Transverse colon (tissue), 4 donors: ENCODE measurements at regions not wholly inside any gene's neighbourhood (a gene's known extent, or its start where the extent isn't known, plus 50 kb on each side); places are given as distances from the start of the nearest gene placed in this dataset.
A peak's percentile ranks its signal among the peaks of the same experiment; 100 is the strongest.

Experiments used
- DNase-seq: peaks from one replicate; pipeline ENCODE4 v3.0.0-alpha.2; 2019
- H3K27ac ChIP-seq, 4 donors: fragments of 200-600 bp; sonication (generic); 2 replicates each; pipeline ENCODE4 v1.5.1; 2016 to 2018; ENCODE audit warnings: inconsistent platforms in 4 of 4
- H3K27me3 ChIP-seq: fragments of 200-600 bp; sonication (generic); 2 replicates; pipeline ENCODE4 v1.5.1; 2017; ENCODE audit warnings: inconsistent platforms
- H3K36me3 ChIP-seq, 4 donors: fragments of 200-600 bp; sonication (generic); 2 replicates each; pipeline ENCODE4 v1.5.1; 2017 to 2019; ENCODE audit warnings: inconsistent platforms in 4 of 4
- H3K4me1 ChIP-seq, 4 donors: fragments of 200-600 bp; sonication (generic); 2 replicates each; pipeline ENCODE4 v1.5.1; 2017 to 2020; ENCODE audit warnings: inconsistent platforms in 4 of 4
- H3K4me3 ChIP-seq, 4 donors: fragments of 200-600 bp; sonication (generic); 1 replicate in 1 of 4; 2 replicates in 3 of 4; pipeline versions ENCODE4 v1.5.1 to v1.6.1; 2017 to 2019; ENCODE audit warnings: inconsistent platforms in 4 of 4
- H3K9me3 ChIP-seq, 2 donors: fragments of 200-600 bp; sonication (generic); 2 replicates each; pipeline ENCODE4 v1.5.1; 2017 to 2019; ENCODE audit warnings: inconsistent platforms in 2 of 2
- EP300 ChIP-seq: sonication (generic); formaldehyde crosslinking; IDR thresholded peaks from one replicate; pipeline ENCODE4 v1.6.1; 2017; ENCODE audit warnings: antibody characterized with exemption, low read depth
- POLR2A ChIP-seq: fragments of 450-650 bp; IDR thresholded peaks from one replicate; pipeline ENCODE4 v1.6.1; 2016; ENCODE audit warnings: antibody characterized with exemption, mild to moderate bottlenecking, moderate library complexity
- POLR2AphosphoS5 ChIP-seq, 3 donors: sonication (generic); formaldehyde crosslinking; IDR thresholded peaks; one replicate each; pipeline ENCODE4 v1.6.1; 2016; ENCODE audit warnings: antibody characterized with exemption in 3 of 3
- WGBS, 2 donors: methylation state at CpG; one replicate each; pipeline ENCODE4 v1.1.5; 2018; ENCODE audit warnings: low coverage in 1 of 2; 5-methylcytosine and 5-hydroxymethylcytosine counted together
- in situ Hi-C, 4 donors: fragments of 200-750 bp; cut with MboI; loops; one replicate each; pipeline versions ENCODE4 v1.15.0 to v1.15.1; 2017; ENCODE audit warnings: low sequenced_read_pairs in 3 of 4, low pct_ligation_motif_present in 1 of 4, low pct_unique_long_range_greater_than_20kb in 1 of 4
- intact Hi-C: fragments of 100-400 bp; cut with DNase I; formaldehyde crosslinking; loops from one replicate; pipeline ENCODE4 v1.15.1; 2023; ENCODE audit warnings: low total_unique reads
- TF ChIP-seq, protein P1 (sequence below), 5 experiments: fragments of 200-600 bp in 3 of 5; fragments of 450-650 bp in 2 of 5; sonication (generic) in 3 of 5; IDR thresholded peaks; 1 replicate in 2 of 5; 2 replicates in 3 of 5; pipeline ENCODE4 v1.5.1; 2016 to 2017; ENCODE audit warnings: antibody characterized with exemption in 5 of 5, inconsistent platforms in 3 of 5, mild to moderate bottlenecking in 2 of 5, moderate library complexity in 1 of 5

- 73 to 75% methylated on average over 7 to 16 of the region's 16 CpGs for WGBS, 2 donors
- Histone ChIP-seq H3K27ac (no peak overlapping the region), H3K4me3 (no peak overlapping the region), H3K27me3 (no peaks in the 10 kb centered on the region), H3K36me3 (no peaks in the 10 kb centered on the region), H3K4me1 (no peaks in the 10 kb centered on the region), H3K9me3 (no peaks in the 10 kb centered on the region)
- DNase-seq, result no peak
- intact Hi-C loops (no loop called here), in situ Hi-C loops (no loop called here)
- TF ChIP-seq, protein P1, sequence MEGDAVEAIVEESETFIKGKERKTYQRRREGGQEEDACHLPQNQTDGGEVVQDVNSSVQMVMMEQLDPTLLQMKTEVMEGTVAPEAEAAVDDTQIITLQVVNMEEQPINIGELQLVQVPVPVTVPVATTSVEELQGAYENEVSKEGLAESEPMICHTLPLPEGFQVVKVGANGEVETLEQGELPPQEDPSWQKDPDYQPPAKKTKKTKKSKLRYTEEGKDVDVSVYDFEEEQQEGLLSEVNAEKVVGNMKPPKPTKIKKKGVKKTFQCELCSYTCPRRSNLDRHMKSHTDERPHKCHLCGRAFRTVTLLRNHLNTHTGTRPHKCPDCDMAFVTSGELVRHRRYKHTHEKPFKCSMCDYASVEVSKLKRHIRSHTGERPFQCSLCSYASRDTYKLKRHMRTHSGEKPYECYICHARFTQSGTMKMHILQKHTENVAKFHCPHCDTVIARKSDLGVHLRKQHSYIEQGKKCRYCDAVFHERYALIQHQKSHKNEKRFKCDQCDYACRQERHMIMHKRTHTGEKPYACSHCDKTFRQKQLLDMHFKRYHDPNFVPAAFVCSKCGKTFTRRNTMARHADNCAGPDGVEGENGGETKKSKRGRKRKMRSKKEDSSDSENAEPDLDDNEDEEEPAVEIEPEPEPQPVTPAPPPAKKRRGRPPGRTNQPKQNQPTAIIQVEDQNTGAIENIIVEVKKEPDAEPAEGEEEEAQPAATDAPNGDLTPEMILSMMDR (IDR thresholded peaks at IDR 0.05), result no peak
- no peak for TF ChIP-seq POLR2AphosphoS5 (IDR thresholded peaks at IDR 0.05)
- TF ChIP-seq POLR2A, result no peak
- no peak for TF ChIP-seq EP300
Measured at GRCh38 chr1:8104278-8105236, 78.4 kb upstream of the ERRFI1 start.

DNA sequence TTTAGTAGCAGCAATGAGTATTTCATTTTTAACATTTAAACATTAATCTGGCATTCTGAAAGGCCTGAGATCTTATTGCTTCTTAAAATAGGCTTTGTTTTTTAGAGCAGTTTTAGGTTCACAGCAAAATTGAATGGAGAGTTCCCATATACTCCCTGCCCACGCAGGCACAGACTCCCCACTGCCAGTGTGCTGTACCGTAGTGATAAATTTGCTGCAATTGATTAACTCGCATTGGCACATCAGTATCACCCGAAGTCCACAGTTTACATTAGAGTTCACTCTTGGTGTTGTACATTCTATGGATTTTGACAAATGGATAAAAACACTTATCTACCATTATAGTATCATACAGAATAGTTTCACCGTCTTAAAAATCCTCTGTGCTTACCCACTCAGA, 71.8 kb upstream of the ERRFI1 start:
- H3K36me3 ChIP-seq, result no peaks in the 10 kb centered on the region
- H3K9me3 ChIP-seq, result no peaks in the 10 kb centered on the region
- intact Hi-C loops (no loop called here), in situ Hi-C loops (no loop called here)
- 61 to 70% methylated on average over 4 to 5 of the region's 5 CpGs for WGBS, 2 donors
- H3K4me3 ChIP-seq, result no peak overlapping the region
- H3K27ac ChIP-seq, result peak overlapping the region; percentile 83 to 90 (median 86)
- peaks cover 19 to 48% (median 39%) of the 10 kb centered on the region in 4 donors for H3K4me1 ChIP-seq
- DNase-seq, result no peak
- TF ChIP-seq EP300 (no peak), POLR2AphosphoS5 (IDR thresholded peaks at IDR 0.05) (no peak), POLR2A (no peak)
- TF ChIP-seq, protein P1 (IDR thresholded peaks at IDR 0.05), result no peak
- no peaks in the 10 kb centered on the region for H3K27me3 ChIP-seq

- DNase-seq, result peak; percentile 13
Measured at GRCh38 chr1:8097077-8097799, 71.1 kb upstream of the ERRFI1 start.

More at GRCh38 chr1:8097077-8097799, 71.1 kb upstream of the ERRFI1 start:
- H3K9me3 ChIP-seq, result no peaks in the 10 kb centered on the region
- H3K4me1 ChIP-seq, result peaks cover 19 to 48% (median 39%) of the 10 kb centered on the region in 4 donors
- H3K36me3 ChIP-seq, result no peaks in the 10 kb centered on the region
- intact Hi-C loops (no loop called here), in situ Hi-C loops (no loop called here)
- H3K27me3 ChIP-seq, result no peaks in the 10 kb centered on the region
- no peak overlapping the region for H3K4me3 ChIP-seq
- peak overlapping the region; percentile 83 to 90 (median 86) for H3K27ac ChIP-seq
- WGBS, 2 donors, result 7 to 21% methylated on average over 2 to 6 of the region's 6 CpGs
- TF ChIP-seq POLR2AphosphoS5 (IDR thresholded peaks at IDR 0.05) (peak in 1 of 3 donors; percentile 31), EP300 (peak; percentile 20), POLR2A (no peak)
- TF ChIP-seq, protein P1 (IDR thresholded peaks at IDR 0.05), result no peak
